HG03066 (cell line): ENCODE measurements at regions not wholly inside any gene's neighbourhood (a gene's known extent, or its start where the extent isn't known, plus 50 kb on each side); places are given as distances from the start of the nearest gene placed in this dataset.

Experiments used
- ATAC-seq: cut with Tn5 transposase; IDR thresholded peaks from one replicate; pipeline ENCODE4 v1.9.1; 2021; ENCODE audit warnings: low read depth; ENCODE audit not compliant: unreplicated experiment

DNA sequence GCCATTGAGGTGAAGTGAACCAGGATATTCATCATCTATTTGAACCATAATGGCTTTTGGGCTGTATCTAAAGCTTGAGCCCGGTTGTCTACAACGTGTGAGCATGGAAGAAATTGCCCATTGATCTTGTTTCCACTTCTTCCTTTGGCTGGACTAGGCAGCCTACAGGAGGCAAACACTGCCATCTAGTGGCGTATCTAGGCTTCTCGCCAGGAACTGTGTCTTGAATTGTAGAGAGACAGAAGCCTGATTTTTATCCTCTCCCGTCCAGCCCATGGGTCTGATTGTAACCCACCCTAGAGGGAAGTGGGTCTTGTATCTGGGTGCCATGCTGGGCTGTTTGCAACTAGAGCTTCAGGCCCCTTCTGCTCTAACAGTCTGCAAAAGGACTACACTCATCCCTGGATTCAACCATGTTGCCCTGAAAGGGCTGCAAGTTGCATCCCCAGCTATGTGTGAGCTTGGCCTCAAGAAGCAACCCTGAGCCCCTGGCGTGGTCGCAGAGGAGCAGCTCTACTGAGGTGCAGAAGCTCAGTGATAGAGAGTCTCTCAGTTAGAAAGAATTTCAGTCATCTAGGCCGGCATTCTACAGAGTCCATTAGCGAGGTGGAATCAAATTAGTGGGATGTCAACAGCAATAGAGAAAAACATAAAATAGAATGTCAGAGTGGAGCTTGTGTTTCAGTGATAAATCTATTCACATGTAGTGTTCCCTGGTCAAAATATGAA, 170.2 kb upstream of the UMPS start:
- ATAC-seq: no peak

DNA sequence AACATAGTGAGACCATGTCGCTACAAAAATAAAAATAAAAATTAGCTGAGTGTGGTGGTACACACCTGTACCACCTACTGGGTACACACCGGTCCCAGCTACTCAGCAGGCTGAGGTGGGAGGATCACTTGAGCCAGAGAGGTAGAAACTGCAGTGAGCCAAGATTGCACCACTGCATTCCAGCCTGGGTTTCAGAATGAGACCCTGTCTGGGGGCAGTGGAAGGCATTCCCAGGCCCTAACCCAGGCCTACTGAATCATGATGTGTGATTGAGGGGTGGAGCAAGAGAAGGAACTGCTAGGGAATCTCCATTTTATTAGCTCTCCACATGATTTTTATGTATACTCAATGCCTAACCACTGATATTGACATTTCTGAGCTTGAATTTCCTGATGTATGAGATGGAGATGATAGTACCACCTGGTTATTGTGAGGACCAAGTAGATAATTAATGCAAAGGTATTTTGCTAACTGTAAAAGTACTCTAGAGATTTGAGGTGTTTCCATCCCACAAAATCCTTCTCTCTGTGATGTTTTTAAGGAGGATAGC, 169.5 kb upstream of the UMPS start:
- no peak for ATAC-seq

DNA sequence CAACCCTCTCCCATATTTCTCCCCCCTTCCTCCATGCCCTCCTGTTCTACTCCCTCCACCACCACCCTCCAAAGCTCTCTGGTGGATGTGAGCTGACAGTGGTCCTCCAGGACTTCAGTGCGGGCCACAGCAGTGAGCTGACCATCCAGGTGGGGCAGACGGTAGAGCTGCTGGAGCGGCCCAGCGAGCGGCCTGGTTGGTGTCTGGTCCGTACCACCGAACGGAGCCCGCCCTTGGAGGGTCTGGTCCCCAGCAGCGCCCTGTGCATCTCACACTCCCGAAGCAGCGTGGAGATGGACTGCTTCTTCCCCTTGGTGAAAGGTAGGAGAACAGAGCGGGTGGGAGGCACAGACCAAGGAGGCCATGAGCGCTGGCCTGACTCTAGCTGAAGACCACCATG, 167.5 kb upstream of the UMPS start:
- no peak for ATAC-seq

DNA sequence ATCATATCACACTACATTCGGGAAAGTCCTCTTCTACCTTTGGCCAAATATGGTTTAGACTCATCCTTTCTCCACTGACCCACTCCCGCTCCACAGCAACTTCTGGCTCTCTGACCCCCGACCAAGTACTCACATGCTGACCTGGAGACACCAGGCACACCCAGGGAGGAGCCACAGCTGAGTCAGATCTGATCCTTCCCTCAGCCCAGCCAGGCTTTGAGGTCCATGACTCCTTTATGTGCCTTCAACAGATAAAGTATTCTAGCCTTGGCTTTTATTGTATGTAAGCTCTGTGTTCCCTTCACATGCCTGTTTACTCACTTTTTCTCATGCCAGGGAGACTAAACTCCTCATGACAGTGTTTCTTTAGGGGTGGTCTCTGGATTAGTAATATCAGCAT, 166.9 kb upstream of the UMPS start:
- ATAC-seq: no peak

DNA sequence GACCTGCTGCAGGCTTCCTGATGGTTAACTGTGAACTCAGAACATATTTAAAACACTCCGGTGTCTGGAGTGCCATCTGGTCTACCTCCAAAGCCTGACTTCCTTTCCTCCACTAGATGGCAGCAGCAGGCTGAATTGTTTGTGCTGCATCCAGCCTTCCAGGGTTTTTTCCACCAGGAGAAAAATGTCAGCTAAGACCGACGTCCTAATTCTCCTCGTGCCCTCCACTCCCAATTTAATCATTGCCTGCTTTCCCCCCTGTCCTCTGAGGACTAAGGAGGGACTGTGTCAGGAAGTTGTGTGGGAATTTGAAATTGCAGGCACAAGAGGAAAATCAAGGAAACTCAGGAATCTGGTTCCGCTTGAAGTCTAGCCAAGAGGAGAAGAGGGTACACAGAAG, 165.2 kb upstream of the UMPS start:
- no peak for ATAC-seq

DNA sequence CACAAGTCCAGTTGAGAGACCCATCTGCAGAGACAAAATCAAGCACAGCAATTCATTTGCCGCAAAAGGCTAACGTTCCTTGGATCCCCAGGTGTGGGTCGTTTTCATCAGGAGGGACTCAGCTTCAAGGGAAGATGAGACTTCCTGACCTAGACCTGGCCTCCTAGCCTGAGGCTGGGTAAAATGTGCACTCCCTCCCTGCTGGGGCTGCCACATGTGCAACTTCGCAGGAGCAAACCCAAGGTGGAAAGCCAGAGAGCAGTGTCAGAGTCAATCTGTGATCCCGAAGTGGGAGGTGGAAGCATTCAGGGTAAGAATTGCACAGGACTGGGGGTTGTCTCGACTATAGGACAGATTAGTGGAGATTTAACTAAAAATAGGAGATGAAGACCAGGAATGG, 164.7 kb upstream of the UMPS start:
- ATAC-seq: no peak

DNA sequence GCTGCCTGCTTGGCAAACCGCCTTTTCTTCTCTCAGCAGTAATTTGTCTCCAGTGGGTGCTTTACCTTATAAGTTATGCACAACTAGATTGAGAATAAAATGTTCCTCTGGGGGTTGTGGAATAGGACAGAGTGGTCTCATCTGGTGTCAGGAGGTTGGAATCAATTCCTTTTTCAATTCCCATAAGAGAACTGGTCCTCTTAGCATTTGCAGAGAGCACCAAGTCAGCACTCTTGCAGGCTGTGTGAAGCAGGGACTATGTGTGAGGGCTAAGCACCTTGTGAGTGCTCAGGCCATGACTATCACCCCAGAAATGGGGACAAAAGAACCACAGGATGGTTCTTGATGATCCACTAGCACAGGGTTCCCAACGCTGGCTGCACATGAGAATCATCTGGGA, 163.6 kb upstream of the UMPS start:
- ATAC-seq: no peak

DNA sequence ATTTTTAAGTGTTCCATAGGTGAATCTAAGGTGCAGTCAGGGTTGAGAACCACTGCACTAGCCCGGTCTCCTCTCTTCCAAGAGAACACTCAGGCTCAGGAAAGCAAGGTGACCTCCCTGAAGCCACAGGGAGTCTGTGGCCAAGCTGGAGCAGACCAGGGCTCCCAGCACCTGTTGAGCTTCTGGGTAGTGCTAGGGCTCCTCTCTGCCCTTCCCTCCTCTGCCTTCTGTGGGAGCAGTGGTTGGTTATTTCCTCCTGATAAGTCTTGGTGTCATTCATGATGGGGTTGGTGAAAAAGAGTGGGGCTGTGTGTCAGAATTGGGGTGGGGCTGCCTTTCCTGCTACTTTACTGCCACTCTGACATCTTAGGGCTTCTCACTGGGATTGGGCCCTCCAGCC, 163.1 kb upstream of the UMPS start:
- no peak for ATAC-seq

DNA sequence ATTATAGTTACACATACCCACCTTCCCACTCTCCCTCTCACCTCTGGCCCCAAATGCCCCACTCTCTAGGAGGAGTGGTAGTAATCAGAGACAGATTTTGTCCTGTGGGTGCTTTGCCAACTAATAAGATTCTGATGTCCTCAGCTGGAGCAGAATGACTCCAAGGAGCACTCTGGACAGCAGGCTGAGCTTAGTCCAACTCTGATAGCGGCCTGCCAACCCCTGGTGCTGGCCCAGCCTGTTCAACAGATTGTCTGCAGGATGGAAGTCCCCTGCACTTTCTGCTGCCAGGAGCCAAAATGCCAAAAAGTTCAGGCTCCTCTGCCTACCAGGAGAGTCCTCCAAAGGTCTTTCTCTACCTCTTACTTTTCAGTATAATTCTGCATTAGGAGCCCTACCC, 160.5 kb upstream of the UMPS start:
- ATAC-seq: no peak

DNA sequence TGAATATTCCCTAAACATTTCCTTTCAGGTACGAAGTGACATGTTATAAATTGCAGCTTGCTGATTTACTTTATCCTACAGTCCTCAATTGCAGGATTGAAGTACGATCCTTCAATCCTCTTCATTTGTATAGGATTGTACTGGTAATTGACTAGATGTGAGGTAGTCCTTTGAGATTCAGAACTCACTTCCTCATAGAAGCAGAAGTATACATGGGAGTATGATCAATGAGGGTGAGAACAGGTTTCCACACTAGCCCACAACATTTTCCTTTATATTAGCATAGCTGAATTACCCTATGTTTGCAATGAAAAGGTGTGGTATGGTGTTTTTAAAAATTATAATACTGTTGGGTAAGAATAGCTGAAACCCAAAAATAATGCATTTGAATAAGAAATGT, 160.0 kb upstream of the UMPS start:
- ATAC-seq: no peak

DNA sequence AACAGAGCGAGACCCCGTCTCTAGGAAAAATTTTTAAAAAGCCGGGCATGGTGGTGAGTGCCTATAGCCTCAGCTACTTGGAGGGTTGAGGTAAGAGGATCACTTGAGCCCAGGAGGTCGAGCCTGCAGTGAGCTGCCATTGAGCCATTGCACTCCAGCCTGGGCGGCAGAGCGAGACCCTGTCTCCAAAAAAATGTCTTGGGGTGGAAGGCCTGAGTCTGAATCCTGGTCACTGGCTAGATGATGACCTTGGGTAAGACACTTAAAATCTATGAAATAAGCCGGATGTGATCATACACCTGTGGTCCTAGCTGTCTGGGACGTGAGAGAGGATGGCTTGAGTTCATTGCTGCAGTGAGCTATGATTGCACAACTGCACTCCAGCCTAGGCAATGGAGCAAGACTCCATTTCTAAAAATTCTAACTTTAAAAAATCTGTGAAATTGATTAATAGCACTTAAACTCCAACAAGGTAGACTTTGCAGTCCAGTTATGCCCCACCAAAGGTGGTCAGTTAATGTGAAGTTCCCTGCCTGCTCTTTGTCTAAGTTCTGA, 157.3 kb upstream of the UMPS start:
- ATAC-seq: no peak

DNA sequence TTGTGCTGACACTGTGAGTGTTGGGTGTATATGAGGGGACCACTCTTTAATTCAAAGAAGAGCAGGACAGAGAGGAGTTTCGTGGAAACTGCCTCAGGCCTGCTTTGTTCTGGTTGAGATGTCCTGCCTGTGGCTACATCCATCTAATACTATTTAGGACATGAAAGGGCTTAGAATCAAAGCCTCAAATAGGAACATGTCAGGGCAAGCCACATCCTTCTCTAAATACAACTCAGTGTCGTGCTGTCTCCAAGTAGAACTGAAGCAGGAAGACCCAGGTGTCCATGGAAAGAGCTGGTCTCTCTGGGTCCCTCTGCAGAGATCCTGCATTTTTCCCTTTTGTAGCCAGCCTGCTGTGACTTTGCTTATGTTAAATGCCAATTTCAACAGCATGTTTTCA, 156.2 kb upstream of the UMPS start:
- ATAC-seq: no peak

DNA sequence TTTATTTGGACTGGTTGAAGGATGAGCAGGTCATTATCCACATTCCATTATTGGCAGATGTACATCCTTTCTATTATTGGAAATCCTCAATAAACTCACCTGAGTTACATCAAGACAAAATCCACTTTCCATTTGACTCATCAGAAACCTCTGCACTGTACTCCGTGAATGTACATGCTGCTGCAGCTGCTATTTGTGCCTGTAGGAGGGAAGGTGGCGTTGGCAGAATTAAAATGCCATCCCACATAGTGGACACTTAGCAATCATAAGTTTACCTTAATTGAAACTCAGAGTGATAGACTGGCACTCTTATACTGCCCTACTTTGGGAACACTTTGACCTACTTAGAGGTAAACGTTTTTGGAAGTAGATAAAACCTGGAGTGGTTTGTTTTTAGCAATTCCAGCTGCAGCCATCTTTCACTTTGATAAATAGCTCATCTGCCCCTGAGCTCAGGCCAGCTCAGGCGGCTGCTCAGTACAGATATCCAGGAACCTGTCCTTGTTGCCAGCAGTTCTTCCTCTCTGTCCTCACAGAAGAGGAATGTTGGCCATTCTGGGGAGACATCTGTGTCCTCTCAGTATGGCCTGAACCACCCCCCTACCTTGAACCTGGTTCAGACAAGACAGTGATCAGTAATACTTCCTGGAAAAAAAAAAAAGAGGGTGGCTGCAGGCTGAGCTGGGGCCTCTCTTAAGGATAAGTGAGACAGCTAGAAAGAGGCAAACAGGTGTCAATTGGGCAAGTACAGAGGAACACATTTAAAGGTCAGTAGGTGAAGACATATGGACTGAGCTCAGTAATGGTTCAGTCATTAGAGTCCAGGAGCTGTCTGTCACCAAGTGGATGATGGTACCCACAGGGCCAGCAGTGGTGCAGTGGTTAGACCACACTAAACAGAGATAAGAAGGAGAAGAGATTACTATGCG, 153.4 kb upstream of the UMPS start:
- ATAC-seq: no peak

DNA sequence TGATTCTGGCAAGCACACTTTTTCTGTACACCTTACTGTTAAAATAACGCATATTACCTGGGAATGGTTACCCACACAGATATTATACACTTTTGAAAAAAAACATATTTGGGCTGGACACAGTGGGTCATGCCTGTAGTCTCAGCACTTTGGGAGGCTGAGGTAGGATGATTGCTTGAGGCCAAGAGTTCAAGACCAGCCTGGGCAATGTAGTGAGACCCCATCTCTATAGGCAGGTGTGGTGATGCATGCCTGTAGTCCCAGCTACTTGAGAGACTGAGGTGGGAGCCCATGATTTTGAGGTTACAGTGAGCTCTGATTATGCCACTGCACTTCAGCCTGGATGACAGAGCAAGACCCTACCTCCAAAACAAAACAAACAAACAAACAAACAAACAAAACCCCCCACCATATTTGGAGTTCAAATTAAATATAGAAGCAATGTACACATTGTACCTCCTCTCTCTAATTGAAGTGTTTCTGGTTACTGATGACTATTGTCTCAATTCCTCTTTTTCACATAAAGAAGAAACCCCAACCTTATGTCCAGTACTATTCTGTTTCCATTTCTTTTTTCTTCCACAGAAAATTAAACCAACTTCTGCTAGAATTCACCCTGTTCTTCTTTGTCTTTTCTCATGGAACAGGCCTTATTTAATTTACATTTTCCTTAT, 152.6 kb upstream of the UMPS start:
- ATAC-seq: peak; percentile 69

DNA sequence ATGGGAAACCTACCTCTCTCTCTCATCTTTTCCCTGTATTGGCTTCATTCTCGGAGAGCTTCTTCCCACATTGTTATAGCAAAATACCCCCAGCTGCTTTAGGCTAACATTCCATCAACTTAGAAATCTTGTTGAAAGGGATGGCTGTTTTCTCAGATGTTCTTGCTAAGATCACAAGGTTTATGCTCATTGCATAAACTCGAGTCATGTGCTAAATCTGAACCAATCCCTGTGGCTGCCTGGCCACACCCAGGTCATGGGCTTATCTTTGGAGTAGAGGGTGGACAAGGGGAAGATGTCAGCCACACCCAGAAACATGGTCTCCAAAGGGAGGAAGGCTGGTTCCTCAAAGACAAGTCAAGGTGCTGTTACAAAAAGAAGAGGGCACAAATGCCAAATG, 150.6 kb upstream of the UMPS start:
- ATAC-seq: no peak

DNA sequence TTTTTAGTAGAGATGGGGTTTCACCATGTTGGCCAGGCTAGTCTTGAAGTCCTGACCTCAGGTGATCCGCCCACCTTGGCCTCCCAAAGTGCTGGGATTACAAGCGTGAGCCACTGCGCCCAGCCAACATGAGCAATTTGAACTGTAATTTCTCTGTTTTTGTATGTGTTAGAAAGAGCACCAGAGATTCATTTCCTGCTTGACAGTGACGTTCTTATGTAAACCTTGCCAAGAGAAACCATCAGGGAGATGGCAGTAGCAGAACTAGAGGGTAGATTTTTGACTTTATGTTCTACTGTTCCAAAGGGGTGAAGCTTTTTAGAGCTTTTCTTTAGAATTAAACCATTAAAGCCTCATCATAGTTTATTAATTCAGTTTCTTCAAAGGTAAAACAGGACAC, 148.1 kb upstream of the UMPS start:
- no peak for ATAC-seq

DNA sequence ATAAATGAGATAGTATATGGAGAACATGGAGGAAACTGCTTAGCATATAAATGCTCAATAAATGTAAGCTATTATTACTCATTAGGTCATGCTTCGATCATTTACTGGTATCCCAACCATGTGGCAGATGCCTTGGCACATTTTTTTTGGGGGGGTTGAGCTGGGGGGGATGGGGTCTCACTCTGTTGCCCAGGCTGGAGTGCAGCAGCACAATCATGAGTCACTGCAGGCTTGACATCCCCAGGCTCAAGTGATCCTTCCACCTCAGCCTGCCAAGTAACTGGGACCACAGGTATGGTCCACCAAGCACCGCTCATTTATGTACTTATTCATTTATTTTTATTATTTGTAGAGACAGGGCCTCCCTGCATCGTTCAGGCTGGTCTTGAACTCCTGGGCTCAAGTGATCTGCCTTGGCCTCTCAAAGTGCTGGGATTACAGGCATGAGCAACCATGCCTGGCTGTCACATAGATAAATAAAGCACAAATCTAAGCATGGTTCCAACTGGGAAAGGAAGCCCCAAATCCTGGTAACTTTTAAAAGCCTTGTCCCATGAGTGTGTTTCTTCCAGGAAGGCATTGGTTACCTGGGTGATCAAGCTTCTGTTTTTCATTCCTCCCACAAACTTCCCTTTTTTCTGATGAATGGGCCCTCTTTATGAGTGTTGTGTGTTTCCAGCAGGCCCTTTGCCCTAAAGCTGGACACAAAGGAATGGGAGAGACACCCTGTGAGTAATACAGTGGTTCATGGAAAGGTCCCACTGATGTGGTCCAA, 147.4 kb upstream of the UMPS start:
- ATAC-seq: no peak

DNA sequence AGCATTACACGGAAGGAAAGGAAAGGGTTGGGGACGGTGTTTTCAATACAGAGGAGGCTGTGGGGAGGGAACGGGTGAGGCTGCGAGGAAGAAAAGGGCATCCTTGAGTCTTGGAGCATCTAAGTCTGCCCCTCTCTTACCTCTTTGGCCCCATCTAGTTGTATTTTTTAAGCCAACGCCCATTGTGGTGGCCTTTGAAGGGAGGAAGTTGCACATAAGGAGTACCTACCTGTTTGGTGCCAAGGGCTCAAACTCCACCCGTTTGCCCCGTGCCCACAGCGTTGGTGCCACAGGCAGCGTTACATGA, 146.1 kb upstream of the UMPS start:
- ATAC-seq: no peak

DNA sequence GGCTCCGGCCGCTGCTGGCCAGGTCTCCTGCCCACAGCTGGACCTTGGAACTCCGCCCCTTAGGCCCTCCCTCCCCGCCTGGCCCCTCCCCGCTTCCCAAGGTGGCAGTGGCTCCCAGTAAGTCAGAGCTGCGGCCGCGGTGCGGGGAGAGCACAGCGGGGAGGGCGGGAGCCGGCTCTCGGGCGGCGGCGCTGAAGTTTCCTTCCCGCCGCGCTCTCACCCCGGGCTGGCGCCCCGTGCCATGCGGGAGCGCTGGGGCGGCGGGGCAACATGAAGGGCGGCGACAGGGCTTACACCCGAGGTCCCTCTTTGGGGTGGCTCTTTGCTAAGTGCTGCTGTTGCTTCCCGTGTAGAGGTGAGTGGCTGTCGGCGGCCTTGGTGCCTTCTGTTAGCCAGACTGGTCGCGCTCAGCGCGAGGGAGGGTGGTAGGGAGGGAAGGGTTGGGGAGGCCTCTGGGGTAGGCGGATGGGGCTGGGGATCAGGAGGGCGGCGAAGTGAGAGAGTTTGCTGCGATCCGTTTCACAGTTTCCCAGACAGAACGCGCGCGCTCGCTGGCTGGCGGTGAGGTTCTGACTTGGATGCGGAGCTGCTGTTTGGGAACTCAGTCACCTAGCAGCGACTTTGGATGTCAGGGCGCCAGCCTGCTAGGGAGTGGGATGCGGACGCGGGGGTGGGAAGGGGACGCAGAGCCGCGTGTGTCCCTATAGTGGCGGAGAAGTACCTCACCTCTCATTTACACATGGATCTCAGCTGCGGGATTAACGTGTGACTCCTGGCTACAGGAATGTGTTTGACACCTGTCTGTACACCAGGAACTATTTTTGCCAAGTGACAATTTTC, 145.5 kb upstream of the UMPS start:
- no peak for ATAC-seq
